Right renal pelvis (tissue), 4 donors: ENCODE measurements at regions not wholly inside any gene's neighbourhood (a gene's known extent, or its start where the extent isn't known, plus 50 kb on each side); places are given as distances from the start of the nearest gene placed in this dataset.
"Not testable (repeated sequence)": the region's sequence is repeated elsewhere in the genome, so short reads cannot be mapped to it uniquely, and the experiment has no call there.

Experiments
- DNase-seq, 4 donors: peaks; one replicate each; pipeline ENCODE4 v3.0.0-alpha.2; 2013; ENCODE audit warnings: low read depth in 4 of 4, low spot score in 3 of 4, missing footprints in 1 of 4

DNA sequence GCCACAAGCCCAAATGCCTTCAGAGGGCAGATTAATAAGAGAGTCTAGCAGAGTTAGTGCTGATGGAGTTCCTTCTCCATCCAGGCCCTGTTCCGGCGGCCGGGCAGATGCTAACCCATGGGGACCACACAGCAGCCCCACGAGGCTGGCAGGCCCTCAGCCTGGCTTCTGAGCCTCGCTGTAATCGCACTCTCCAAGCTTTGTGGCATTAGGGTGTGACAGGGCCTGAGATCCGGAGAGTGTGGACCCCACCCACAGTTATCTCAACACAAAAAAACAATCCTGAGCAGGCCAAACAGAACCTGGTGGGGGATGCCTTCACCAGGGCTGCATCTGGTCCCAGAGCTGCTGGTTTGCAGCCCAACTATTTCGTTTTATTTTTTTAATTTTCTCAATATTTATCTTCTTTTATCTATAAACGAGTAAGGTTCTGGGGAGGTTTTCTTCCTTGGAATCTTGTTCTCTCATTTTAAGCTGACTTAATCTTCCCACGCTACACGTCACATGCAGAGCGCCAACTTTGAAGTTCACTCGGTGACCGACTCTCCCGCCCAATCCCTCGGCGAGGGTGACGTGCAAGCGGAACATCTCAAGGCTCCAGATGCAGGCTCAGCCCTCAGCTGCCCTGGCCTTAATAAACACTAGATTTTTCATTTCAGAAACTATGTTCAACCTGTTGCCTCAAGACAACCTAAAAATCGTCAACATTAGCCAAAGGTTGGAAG is 372.4 kb downstream of the BCL2L11 start:
- not testable (repeated sequence) for DNase-seq

GRCh38 chr2:111493720-111494078 is 373.0 kb downstream of the BCL2L11 start:
- DNase-seq: not testable (repeated sequence)

DNA sequence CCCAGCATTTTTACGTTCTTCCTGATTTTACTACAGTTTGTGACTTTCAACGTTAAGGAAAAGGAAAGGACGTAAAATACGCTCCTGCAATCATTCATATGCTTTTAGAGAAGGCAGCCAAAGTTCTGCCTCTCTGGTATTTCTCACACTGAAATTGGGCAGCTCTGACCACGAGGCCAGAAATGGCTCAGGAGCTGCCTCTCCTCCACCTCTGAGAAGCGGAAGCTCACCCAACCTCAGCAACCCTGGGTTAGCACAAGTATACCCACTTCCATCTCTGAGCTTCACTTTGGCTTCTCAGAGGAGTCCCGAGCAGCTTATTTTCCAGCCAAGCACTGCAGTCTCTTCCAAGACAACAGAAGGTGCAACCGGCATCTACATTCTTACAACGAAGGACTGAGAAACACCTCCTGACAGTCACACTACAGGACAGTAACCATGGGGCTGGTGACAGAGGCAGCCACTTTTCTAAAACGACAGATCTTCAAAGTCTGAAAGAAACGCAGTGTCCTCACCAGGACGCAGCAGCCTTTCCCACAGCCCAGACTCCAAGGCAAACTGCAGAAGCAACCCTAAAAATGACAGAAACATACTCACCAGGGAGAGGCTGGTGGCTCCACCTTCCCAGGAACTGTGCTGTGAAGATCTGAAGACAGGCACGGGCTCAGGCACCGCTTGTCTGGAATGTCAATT is 373.7 kb downstream of the BCL2L11 start:
- not testable (repeated sequence) for DNase-seq

DNA sequence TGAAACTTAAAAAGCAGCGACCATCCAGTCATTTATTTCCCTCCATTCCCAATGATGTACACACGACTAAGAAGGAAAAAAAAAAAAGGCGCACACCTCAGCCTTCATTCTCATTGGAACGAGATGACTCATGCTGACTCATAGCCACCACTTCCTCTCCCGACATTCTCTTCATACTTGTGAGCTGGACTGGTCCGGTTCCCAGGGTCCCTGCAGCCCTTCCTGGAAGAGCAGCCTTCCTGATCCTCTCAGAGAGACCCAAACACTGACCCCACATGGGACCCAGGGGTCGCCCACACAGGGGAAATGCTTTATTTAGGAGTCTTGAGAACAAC is 374.2 kb downstream of the BCL2L11 start:
- DNase-seq: not testable (repeated sequence)

- DNase-seq: not testable (repeated sequence)
These were observed 374.9 kb downstream of the BCL2L11 start for GRCh38 chr2:111495636-111496035.

- DNase-seq: not testable (repeated sequence)
These were observed 375.5 kb downstream of the BCL2L11 start for GRCh38 chr2:111496176-111496575.

DNA sequence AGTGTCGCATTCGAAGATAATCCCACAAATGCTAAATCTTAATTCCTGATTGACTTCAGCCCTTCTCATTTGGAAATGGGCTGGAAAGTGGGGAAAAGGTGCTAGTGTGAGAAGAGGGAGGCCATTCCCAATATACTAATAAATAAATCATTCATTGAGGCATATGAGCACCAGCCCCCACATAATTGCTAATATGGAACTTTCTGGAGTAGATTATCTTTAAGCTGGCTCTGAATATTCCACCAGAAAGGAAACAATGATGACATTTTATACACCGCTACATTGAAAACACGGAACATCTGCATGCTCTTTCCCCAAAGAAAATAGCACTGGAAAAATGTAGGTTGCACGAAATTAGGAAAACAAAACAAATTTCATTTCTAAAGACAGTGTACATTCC is 376.1 kb downstream of the BCL2L11 start:
- DNase-seq: not testable (repeated sequence)

DNA sequence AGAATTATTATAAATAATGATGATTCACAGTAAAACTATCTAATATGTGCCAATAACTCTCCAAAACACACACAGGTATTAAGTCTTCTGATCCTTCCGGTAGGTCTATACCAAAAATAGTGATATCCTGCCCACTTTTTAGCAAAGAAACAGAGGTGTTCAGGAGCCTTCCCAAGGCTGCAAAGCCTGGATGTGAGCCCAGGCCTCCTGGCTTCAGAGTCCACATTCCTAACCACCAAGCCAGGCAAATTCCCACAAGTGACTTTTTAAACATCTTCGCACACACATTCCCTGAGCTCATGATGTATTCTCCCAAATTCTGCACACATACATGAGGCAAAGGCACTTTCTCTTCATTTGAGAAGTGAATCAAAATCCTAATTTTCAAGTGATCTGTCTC is 376.6 kb downstream of the BCL2L11 start:
- DNase-seq: not testable (repeated sequence)

DNA sequence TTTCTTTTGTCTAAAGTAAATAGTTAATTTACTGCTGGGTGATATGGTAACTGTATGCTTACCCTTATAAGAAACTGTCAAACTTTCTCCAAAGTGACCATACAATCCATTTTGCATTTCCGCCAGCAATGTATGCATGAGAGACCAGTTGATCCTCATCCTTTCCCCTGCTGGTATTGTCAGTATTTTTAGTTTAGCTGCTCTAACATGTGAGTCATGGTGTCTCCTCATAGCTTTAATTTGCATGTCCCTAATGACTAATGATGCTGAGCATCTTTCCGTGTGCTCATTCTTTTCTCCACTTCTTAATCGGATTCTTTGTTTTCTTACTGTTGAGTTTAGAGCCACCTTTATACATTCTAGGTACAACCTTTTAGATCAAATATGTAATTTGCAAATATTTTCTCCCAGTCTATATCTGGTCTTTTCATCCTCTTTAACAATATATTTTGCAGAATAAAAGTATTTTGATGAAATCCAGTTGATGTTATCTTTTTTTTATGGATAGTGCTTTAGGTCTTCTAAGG is 379.9 kb downstream of the BCL2L11 start:
- DNase-seq: not testable (repeated sequence)

- not testable (repeated sequence) for DNase-seq
These were observed 380.0 kb downstream of the ANAPC1 start for GRCh38 chr2:111503844-111504570.

DNA sequence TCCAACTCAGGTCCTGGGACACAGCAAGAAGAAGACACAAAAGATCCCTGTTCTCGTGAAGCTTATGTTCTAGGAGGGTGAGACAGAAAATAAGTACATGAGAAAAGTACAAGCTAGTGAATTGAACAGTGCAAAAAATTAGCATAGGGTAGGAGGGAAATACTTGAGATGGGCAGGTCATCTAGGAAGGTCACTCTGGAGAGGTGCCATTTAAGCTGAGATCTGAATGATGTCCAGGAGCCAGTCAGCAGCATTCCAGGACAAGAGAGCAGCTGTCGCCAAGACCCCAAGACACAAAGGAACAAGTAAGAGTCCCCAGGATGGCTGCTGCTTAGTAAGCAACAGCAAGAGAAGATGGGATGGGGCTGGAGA is 379.4 kb downstream of the ANAPC1 start:
- DNase-seq: not testable (repeated sequence)

GRCh38 chr2:111505267-111505666 is 378.7 kb downstream of the ANAPC1 start:
- not testable (repeated sequence) for DNase-seq

DNA sequence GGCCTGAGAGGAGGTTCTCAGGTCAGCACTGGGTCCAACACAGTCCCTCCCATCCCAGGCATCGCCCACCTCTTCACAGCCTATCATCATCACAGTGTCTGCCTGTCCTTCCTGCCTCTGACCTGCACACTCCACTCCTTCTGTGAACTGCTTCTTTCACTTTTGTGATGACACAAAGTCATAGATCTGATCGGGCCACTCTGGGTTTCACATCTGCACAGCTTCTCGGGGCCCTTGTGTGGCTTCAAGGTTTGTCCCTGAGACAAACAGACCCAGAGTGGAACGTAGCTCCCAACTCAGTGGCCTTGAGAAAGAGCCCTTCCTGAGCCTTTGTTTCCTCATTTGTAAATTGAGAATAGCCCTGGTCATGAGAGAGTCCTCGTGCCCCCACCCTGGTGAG is 377.1 kb downstream of the ANAPC1 start:
- DNase-seq: not testable (repeated sequence)

DNA sequence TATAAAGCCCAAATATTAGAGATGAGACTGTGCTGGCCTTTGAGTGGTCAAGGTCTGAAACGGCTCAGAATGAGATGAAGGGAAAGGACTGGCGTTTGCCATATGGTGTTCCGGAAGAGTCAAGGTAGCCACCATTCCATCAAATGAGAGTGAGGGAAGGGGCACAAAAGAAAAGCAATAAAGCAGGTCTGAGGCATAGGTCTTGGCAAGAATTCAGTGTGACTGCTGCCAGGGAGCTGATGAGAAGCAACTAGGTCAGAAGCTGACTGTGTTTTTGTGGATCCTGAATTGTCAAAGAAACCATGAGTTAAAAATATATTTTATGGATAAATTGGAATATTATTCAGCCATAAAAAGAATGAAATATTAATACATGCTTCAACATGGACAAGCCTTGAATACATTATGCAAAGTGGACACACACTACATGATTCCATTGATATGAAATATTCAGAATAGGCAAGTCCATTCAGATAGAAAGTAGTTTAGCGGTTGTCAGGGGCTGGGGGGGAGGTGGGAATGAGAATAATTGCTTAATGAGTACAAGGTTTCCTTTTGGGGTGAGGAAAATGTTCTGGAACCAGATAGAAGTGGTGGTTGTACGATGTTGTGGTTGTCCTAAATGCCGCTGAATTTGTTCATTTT is 374.6 kb downstream of the ANAPC1 start:
- DNase-seq: not testable (repeated sequence)

GRCh38 chr2:111510384-111510783 is 373.6 kb downstream of the ANAPC1 start:
- DNase-seq: not testable (repeated sequence)

GRCh38 chr2:111511062-111511461 is 372.9 kb downstream of the ANAPC1 start:
- DNase-seq: not testable (repeated sequence)

GRCh38 chr2:111512378-111512777 is 371.6 kb downstream of the ANAPC1 start:
- not testable (repeated sequence) for DNase-seq

GRCh38 chr2:111514138-111514537 is 369.9 kb downstream of the ANAPC1 start:
- DNase-seq: not testable (repeated sequence)

DNA sequence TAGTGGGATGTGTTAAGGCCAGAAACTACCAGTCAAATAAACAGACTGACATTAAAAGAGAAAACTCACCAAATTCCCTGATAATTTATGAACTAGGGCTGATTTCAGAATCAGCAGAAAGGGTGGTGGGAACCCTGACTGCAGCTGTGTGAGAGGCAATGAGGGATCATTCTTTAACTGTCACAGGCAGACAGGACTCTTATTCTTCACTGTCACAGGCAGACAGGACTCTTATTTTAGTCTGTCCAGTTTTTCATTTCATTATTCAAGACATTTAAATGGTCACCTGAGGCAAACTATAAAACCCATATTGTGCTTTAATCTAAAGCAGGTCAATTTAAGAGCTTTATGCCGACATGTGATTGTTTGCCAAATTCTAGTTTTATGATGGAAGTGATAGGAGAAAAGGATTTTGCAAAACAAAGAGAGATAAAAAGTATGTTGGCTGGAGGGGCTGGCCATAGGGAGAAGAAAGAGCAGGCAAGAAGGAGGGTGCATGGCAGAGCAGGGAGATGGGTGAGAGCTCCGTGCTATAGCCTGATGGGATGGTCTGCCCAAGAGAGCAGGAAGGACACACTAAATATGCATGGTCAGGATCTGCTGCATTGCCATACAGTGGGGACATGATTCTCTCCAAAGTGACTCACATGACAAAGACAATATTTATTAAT is 366.8 kb downstream of the ANAPC1 start:
- DNase-seq: not testable (repeated sequence)

DNA sequence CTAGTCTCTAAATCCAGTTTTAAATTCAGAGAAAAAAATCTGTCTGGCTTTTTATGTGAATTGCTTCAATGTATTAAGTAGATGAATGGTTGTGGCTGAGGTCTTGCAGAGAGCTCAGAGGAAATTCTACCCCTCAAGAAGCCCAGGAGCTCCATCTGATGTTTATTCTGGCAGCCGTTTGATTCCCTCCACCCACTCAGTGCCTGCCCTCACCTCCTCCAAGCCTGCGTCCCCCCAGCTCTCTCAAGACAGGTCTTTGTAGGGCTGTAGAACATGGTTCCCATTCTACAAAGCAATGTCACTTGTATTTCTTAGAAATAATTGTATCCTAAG is 366.3 kb downstream of the ANAPC1 start:
- not testable (repeated sequence) for DNase-seq
